HL-60 (cell line): ENCODE measurements at regions not wholly inside any gene's neighbourhood (a gene's known extent, or its start where the extent isn't known, plus 50 kb on each side); places are given as distances from the start of the nearest gene placed in this dataset.

Experiments
- CTCF ChIP-seq: IDR thresholded peaks from one replicate; pipeline ENCODE4 v1.5.1; 2011; ENCODE audit warnings: low read length, control low read depth, inconsistent platforms; ENCODE audit not compliant: insufficient read depth
- POLR2AphosphoS5 ChIP-seq: IDR thresholded peaks from 2 replicates; pipeline ENCODE4 v1.6.1; 2012; ENCODE audit warnings: low read depth
- SPI1 ChIP-seq: IDR thresholded peaks from 2 replicates; pipeline ENCODE4 v1.6.1; 2012; ENCODE audit warnings: low read depth, mild to moderate bottlenecking, borderline replicate concordance

GRCh38 chr7:125279961-125280360 is 350.3 kb upstream of the POT1 start:
- no peak for TF ChIP-seq CTCF
- TF ChIP-seq POLR2AphosphoS5: no peak
- no peak for TF ChIP-seq SPI1
